Pancreas (tissue), 10 donors: ENCODE measurements at regions not wholly inside any gene's neighbourhood (a gene's known extent, or its start where the extent isn't known, plus 50 kb on each side); places are given as distances from the start of the nearest gene placed in this dataset.

ENCODE experiments used
- ATAC-seq, 4 donors: fragments of 200-7000 bp; cut with Tn5 transposase; one replicate each; pipeline versions ENCODE4 v1.8.0 to v1.9.1; 2020; ENCODE audit warnings: mild to moderate bottlenecking in 4 of 4, moderate library complexity in 4 of 4
- DNase-seq, 6 donors: peaks; one replicate each; pipeline ENCODE4 v3.0.0-alpha.2; 2020
- FAIRE-seq: peaks from 2 replicates; lab custom pipeline; 2012; peaks lifted over from hg19 to GRCh38; lab: Jason Lieb, UNC
- H3K27ac ChIP-seq, 4 donors: fragments of 200-600 bp; sonication (generic); 1 replicate in 3 of 4; 2 replicates in 1 of 4; pipeline versions ENCODE4 v1.5.0 to v1.8.0; 2020
- H3K27me3 ChIP-seq, 4 donors: fragments of 200-600 bp; one replicate each; pipeline ENCODE4 v1.8.0; 2021
- H3K36me3 ChIP-seq, 3 donors: fragments of 200-600 bp; sonication (generic) in 1 of 3; one replicate each; pipeline versions ENCODE4 v1.5.0 to v1.8.0; 2020 to 2021
- H3K4me1 ChIP-seq, 3 donors: fragments of 200-600 bp; one replicate each; pipeline ENCODE4 v1.8.0; 2021
- H3K4me3 ChIP-seq, 4 donors: fragments of 200-600 bp; sonication (generic) in 2 of 4; one replicate each; pipeline versions ENCODE4 v1.5.0 to v1.8.0; 2020 to 2021
- H3K9me3 ChIP-seq, 4 donors: fragments of 200-600 bp; one replicate each; pipeline ENCODE4 v1.8.0; 2021
- CTCF ChIP-seq, 4 donors: fragments of 200-600 bp; sonication (generic) in 3 of 4; IDR thresholded peaks; one replicate each; pipeline versions ENCODE4 v1.5.0 to v1.8.0; 2021; ENCODE audit warnings: antibody characterized with exemption in 4 of 4
- WGBS, 2 donors: extraction: QIAGEN DNeasy Blood & Tissue Kit; methylation state at CpG; one replicate each; pipeline ENCODE4 v1.1.7; 2013; 5-methylcytosine and 5-hydroxymethylcytosine counted together
- intact Hi-C, 3 donors: fragments of 100-400 bp; cut with DNase I; formaldehyde crosslinking; loops; one replicate each; pipeline versions ENCODE4 v1.11.1 to v1.14.2; 2022
- donor health status: healthy with polysubstance abuse.
- donor health status: DM: no; HTN: no; CAD: no; lungs with moderate emphysema.
- donor health status: DM: no; HTN: no; CAD: no.
- donor health status: control.
- donor health status: control.
- donor health status: Bipolar disorder and iron deficiency.
- donor health status: DM: yes; HTN: yes; CAD: no.
- donor health status: DM: no; HTN: no; CAD: no.
- donor health status: DM: no; HTN: no; CAD: no.
- donor health status: DM: yes; HTN: yes; CAD: no.

GRCh38 chr1:185559151-185559550 is 175.0 kb upstream of the HMCN1 start:
- intact Hi-C loops = no loop called here
- FAIRE-seq (no peak), ATAC-seq (no peak), DNase-seq (no peak)
- no peaks in the 10 kb centered on the region for H3K36me3 ChIP-seq
- TF ChIP-seq CTCF (IDR thresholded peaks at IDR 0.05) = no peak
- H3K4me1 ChIP-seq = peaks cover 0 to 3% (median 0%) of the 10 kb centered on the region in 3 donors
- H3K27me3 ChIP-seq = no peaks in the 10 kb centered on the region
- no peak overlapping the region for H3K4me3 ChIP-seq
- H3K27ac ChIP-seq = no peak overlapping the region
- WGBS, 2 donors = 60 to 86% methylated on average over 1 of the region's 1 CpG
- H3K9me3 ChIP-seq = no peaks in the 10 kb centered on the region

- Histone ChIP-seq H3K4me3 (no peak overlapping the region), H3K4me1 (peaks cover 0 to 3% (median 0%) of the 10 kb centered on the region in 3 donors), H3K36me3 (no peaks in the 10 kb centered on the region), H3K27me3 (no peaks in the 10 kb centered on the region), H3K27ac (no peak overlapping the region), H3K9me3 (no peaks in the 10 kb centered on the region)
- no peak for DNase-seq
- intact Hi-C loops = no loop called here
- WGBS, 2 donors = 51 to 100% methylated on average over 1 of the region's 1 CpG
- ATAC-seq = no peak
- TF ChIP-seq CTCF (IDR thresholded peaks at IDR 0.05) = no peak
- FAIRE-seq = no peak
Measured at GRCh38 chr1:185556561-185556960, 177.6 kb upstream of the HMCN1 start.

- ATAC-seq (no peak), FAIRE-seq (no peak), DNase-seq (no peak)
- H3K27me3 ChIP-seq = no peaks in the 10 kb centered on the region
- no peak overlapping the region for H3K4me3 ChIP-seq
- H3K9me3 ChIP-seq = no peaks in the 10 kb centered on the region
- no peak for TF ChIP-seq CTCF (IDR thresholded peaks at IDR 0.05)
- H3K27ac ChIP-seq = no peak overlapping the region
- H3K36me3 ChIP-seq = no peaks in the 10 kb centered on the region
- intact Hi-C loops = no loop called here
- peaks cover 0 to 6% (median 0%) of the 10 kb centered on the region in 3 donors for H3K4me1 ChIP-seq
Measured at GRCh38 chr1:185555743-185556142, 178.4 kb upstream of the HMCN1 start.

GRCh38 chr1:185551008-185551407 is 183.2 kb upstream of the HMCN1 start:
- WGBS, 2 donors = 33 to 40% methylated on average over 2 of the region's 2 CpGs
- no peak for FAIRE-seq
- peak in 2 of 6 donors; percentile 13 to 20 for DNase-seq
- no peaks in the 10 kb centered on the region for H3K27me3 ChIP-seq
- H3K27ac ChIP-seq = no peak overlapping the region
- H3K4me3 ChIP-seq = no peak overlapping the region
- ATAC-seq = peak in 3 of 4 donors; percentile 58 to 81 (median 62)
- no peak for TF ChIP-seq CTCF (IDR thresholded peaks at IDR 0.05)
- intact Hi-C loops = no loop called here
- no peaks in the 10 kb centered on the region for H3K36me3 ChIP-seq
- H3K4me1 ChIP-seq = peaks cover 0 to 10% (median 0%) of the 10 kb centered on the region in 3 donors
- no peaks in the 10 kb centered on the region for H3K9me3 ChIP-seq

- no peaks in the 10 kb centered on the region for H3K27me3 ChIP-seq
- H3K27ac ChIP-seq = no peak overlapping the region
- intact Hi-C loops = no loop called here
- no peak overlapping the region for H3K4me3 ChIP-seq
- peaks cover 0 to 10% (median 0%) of the 10 kb centered on the region in 3 donors for H3K4me1 ChIP-seq
- TF ChIP-seq CTCF (IDR thresholded peaks at IDR 0.05) = no peak
- no peak for FAIRE-seq
- ATAC-seq = no peak
- no peaks in the 10 kb centered on the region for H3K9me3 ChIP-seq
- H3K36me3 ChIP-seq = no peaks in the 10 kb centered on the region
- DNase-seq = no peak
- 14 to 15% methylated on average over 1 of the region's 1 CpG for WGBS, 2 donors
Measured at GRCh38 chr1:185549906-185550305, 184.3 kb upstream of the HMCN1 start.
